ENCODE measurements at regions not wholly inside any gene's neighbourhood (a gene's known extent, or its start where the extent isn't known, plus 50 kb on each side); places are given as distances from the start of the nearest gene placed in this dataset.

- TF ChIP-seq CTCF (IDR thresholded peaks at IDR 0.05) (no peak), POLR2A (IDR thresholded peaks at IDR 0.05) (no peak)
Observed at GRCh38 chr13:59409211-59409610, 754.5 kb downstream of the DIAPH3 start.
